HG02678 (cell line): ENCODE measurements at regions not wholly inside any gene's neighbourhood (a gene's known extent, or its start where the extent isn't known, plus 50 kb on each side); places are given as distances from the start of the nearest gene placed in this dataset.
"Not testable (repeated sequence)": the region's sequence is repeated elsewhere in the genome, so short reads cannot be mapped to it uniquely, and the experiment has no call there.

ENCODE experiments used
- ATAC-seq: cut with Tn5 transposase; IDR thresholded peaks from one replicate; pipeline ENCODE4 v1.9.1; 2021; ENCODE audit warnings: mild to moderate bottlenecking, moderate library complexity; ENCODE audit not compliant: unreplicated experiment

DNA sequence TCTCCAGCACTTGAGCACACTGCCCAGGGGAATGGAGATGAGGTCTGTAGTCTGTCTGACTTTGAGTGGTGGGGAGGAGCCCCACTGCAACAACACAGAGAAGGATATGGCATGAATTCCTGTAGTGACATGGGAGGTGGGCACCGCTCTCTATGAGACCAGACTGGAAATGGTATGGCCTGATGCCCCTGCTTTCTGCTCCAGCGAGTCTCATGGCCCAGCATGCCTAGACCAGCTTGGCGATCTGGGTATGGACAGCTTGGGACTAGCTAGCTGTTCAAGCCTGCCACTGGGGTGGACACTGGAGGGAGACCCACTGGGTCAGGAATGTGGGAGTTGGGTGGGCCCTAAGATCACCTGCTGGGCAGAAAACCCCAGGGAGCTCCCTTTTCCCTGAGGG, 477.8 kb upstream of the SEL1L start:
- no peak for ATAC-seq

DNA sequence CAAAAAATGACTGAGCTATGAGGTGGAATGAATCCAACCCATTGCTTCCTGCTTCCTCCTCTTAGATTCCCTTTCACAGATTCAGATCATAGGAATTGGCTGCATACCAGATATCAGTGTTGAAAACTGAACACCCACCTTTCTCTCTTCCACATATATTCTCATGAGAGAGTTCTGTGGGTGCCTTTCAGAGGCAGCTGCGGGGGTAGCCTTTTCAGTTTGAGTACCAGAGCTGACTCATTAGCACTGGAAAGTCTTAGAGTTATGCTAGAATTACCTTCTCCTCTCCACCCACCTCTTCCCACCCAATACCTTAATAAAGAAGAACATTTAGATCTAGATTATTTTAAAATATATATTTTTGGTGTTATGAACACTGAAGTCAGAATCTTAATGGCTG, 495.4 kb upstream of the SEL1L start:
- peak; percentile 69 for ATAC-seq

DNA sequence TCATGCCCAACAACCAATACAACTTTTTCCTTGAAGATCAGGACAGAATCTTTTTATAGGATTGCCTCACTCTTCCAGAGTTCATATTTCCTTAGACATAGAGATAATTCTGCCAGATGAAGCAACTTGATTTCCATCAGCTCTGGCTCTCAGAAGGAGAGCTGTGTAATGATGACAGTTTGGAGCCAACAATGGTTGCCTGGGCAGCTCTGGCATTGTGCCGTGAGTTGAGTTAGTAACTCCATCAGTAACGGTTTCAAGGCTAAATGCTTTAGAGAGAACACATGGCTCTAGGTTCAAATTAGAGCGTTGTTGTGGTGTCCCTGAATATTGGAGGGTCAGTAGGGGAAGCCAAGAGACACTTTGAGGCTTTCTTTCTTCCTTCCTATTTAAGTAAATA, 501.7 kb upstream of the SEL1L start:
- no peak for ATAC-seq

DNA sequence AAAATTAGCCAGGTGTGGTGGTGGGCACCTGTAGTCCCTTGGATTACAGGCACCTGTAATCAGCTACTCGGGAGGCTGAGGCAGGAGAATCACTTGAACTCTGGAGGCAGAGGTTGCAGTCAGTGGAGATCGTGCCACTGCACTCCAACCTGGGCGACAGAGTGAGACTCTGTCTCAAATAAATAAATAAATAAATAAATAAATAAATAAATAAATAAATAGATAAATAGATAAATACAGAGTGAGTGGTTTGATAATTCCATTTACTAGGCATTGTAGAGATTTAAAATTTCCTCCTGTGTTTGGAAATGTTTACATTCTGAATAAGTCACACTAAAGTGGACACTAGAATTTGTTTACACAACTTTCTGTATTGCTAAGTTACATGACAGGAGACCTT, 504.4 kb upstream of the SEL1L start:
- not testable (repeated sequence) for ATAC-seq

DNA sequence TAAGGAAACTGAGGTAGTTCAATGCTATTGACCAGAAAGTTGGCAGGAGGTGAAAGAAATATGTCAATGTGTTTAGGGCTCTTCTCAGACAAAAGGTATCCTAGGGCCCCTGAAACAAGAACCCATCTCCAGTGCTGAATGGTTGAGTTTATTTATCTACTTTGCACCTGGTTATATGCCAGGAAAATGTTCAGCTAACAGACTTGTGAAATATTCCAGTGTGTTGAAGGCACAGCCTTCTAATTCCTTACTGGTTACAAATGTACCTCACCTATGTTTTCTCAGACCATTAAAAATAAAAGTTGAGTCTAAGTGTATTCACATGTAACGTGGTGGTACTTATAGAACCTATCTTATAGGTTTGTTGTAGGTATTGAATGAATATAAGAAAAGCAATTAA, 511.7 kb upstream of the SEL1L start:
- no peak for ATAC-seq

DNA sequence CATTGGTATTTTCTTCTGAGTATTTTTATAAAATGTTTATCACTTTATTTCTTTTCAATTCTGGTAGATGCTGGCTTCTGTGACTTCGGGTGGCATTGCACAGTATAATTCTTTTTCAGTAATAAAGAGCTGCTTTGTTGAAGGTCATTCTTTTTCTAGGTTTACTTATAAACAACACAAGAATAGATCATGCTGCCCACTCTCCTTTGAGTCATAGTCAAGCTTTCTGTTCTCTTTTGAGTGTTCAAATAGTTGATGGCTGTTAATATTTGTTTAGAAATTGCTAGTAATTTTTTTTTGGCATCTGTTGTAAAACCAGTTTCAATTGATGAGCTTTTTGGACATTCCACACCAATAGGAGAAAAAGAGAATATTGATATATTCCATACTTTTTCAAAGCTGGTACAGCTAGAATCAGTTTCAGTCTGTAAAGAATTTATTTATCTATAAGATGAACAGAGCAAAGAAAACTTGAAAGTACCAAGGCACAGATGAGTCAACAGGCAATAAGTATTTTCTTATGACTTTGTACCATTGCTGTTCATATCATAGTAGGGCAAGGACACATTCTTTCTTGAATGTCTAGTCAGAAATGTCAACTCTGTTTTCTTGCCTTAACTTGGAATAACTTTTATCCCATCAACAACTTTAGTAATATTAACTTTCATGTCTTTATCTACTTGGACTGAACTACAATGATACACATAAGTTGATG, 513.0 kb upstream of the SEL1L start:
- peak; percentile 56 for ATAC-seq

DNA sequence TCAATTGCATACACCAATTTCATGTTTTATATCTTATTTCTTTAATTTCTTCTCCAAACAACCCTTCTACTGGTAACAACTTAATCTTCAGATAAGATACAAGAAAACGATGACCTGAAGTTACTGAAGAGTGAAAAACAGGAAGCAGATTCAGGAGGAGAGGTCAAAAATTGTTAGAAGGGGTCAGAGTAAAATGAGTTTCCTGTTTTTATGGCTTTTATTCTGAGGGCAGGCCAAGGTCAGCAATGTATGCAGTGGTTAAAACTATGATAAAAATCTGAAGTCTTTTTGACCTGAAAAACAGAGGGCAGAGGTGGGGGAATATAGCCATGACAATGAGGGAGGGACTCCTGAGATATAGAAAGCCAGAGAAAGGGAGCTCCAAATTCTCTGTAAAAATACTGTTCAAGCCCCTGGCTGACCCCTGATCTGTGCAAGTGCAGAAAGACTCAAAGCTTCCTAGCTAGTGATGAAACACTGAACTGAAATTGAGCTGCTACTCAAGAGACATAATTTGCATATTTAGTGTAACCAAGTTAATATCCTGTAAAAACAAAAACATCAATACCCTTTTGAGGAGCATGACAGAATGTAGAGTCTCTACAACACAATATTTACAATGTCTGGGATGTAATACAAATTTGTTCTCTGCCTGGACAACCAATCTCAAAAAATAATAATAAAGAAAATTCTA, 514.3 kb upstream of the SEL1L start:
- peak; percentile 44 for ATAC-seq

DNA sequence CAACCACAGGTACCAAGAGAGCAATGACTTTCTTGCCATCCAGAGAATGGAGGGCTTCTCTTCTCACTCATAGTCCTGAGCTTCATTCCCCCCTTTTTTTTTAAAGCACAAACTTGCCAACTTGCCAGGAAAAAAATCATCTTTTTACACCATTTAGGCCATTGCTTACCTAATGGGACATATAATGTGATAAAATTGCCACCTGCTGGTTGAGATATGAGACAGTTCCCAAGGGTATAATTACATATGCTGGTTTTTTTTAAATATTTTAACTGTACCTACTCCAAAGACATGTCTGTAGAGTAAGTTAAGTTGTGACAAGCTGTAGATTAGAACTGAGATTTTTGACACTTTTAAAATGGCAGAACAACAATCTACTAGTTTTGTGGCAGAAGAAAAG, 519.1 kb upstream of the SEL1L start:
- no peak for ATAC-seq

DNA sequence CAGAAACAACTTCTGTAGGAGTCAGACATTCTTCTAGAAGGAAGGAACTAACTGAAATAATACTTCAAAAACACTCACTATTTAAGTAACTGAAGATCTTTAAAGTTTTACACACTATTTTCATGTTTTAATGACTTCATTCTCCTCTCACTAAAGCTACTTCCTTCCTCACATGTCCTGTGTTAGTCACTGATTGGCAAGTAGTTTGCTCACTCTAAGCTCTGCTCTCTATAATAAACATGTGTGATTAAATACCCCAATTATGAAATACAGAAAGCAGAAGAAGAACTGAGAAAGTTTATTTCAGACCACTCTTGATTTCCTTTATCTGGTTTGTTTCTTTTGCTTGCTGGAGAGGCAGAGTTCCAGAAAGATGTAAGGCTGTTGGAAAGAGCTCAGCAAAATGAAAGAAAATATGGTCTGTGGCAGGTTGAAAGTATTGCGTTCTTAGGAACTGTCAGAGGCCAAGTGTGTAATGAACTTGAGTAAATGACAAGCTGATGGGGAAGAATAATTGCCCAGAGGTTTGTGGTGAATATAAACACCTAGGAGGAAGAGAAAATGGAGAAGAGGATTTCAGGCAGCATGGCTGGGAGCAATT, 522.0 kb upstream of the SEL1L start:
- no peak for ATAC-seq

DNA sequence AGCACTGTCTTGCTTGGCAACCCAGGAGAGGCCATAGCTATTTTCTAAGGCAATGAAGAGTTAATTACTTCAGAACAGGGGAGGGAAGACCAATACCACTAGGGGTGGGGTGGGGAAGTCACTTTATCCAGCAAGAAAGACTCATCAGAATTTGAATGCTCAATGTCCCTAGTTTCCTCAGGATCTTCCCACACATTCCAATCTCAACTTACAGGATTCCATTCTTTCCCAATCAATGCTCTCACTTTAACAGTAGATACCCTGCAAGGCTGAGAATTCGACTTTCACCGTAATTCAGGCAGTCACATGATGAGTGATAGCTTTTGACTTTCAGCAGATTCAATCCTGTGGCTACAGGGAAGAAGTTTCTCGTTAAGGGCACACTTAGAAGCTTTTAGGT, 526.6 kb upstream of the SEL1L start:
- ATAC-seq, result no peak

DNA sequence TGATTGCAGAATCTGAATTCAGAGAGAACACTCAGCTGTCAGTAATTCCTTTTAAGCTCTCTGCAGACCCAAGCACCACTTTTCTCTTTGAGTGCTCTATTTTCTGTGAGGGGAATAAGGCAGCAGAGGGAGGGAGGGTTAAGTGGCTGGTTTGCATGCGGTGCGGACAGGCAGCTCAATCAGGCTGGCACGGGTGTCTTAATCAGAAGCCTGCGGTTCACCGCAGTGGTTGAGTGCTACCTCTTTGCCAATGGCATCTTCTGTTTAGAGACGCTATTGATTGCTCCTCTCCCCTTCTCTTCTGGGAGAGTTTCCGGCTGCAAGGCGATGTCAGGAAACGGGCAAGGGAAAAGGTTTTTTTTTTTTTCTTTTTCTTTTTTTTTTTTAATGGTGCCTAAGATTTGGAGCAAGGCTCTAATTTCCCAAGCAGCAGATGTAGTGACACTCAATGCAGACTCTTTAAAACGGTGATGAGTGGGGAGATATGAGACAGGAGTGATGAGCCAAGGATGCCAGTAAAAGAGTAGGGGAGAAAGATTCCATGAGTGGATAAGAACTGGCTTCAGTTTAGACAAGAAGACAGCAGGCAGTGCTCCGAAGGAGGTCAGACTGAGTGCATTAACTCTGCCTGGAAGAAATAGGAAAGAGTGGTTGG, 533.7 kb upstream of the SEL1L start:
- ATAC-seq, result no peak

DNA sequence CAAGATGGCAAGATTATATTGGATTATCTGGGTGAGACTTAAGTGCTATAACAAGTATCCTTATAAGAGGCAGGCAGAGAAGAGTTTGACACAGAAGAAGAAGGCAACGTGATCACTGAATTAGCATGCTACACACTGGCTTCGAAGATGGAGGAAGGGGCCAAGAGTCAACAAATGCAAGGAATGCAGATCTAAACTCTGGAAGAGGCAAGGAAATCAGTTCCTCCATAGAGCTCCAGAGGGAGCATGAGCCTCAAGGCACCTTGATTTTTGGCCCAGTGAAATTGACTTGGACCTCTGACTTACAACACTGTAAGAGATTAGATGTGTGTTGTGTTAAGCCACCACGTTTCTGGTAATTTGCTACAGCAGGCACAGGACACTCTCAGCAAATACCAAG, 536.4 kb upstream of the SEL1L start:
- ATAC-seq, result no peak

DNA sequence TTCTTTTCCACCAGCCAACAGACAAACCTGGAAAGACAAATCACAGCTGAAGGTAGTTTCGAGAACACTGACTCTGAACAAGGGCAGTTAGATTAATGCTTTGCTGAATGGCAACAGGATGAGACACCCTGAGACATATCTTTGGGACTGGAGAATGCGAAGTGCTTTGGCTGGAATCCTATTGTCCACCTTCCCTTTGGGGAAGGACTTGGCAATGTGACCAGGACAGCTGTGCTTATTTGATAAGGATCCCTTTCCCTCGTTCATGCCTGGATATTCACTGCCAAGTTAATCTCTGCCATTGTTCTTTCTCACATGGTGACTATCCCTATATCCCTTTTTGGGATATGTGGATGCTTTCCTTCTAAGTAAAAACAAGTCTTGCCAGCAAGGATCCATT, 537.1 kb upstream of the SEL1L start:
- no peak for ATAC-seq

DNA sequence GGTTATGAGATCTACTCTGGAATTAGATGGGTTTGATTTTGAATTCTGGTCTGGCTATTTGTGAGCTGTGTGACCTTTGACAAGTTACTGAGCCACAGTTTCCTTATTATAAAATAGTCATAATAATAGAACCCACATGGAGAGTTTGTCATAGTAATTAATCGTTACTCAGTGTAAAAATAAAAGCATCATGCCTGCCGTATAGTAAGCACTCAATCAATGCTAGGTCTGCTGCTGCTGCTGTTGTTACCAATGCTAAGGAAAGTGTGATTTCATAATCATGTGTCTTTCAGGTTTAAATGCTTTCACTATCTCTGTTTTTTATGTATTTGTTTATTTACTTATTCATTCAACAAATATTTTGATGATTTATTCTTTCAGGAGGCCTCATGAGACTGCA, 539.9 kb upstream of the SEL1L start:
- no peak for ATAC-seq

DNA sequence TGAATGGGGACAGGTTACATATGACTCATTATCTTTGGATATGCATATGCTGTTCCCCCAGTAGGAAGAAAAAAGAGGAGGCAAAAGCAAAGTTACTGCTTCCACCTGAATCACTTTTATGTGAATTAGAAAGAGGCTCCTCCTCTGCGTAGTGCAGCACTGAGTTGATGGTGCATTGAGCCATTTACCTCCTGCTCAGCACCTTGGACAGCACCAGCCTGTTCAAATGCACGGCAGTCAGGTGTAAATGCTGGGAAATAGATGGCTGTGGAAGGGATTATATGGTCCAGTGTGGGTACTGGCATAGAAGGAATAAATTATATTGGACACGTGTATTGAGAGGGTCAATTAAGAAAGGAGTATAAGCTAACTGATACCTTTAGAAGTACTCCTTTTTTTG, 541.9 kb upstream of the SEL1L start:
- ATAC-seq, result no peak

DNA sequence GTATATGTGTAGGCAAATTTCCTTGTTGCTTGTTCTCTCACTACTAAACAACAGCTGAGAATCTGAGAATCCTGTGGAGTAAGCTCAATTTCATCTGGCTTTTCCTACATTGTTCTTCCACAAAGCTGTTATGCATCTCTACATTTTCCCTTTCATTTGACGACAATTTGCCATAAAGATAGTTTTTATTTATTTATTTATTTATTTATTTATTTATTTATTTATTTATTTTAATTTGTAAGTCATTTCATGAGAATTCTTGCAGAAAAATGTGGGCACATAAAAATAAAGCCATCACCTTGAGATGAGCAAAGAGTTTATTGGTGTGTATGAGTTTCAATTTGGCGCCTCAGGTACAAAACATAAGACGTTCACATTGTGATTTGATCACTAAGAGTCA, 545.9 kb upstream of the SEL1L start:
- no peak for ATAC-seq

DNA sequence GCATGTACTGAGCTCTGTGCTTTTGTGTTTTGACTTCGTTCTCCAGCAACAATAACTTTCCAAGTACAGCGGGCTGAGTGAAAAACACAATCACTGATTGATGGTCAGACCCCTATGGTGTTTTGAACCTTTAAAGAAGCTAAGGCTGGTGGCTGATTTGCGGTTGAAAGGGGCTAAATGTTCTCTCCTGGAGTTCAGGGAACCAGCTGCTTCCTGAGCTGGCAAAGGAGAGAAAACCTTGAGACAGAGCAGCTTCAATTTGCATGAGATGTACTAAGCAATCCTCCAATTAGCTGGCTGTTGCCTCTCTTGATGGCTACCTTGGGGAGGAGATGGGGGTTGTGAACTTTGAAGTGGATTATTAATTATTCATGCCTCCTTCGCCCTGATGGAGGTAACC, 546.7 kb upstream of the SEL1L start:
- ATAC-seq, result no peak

DNA sequence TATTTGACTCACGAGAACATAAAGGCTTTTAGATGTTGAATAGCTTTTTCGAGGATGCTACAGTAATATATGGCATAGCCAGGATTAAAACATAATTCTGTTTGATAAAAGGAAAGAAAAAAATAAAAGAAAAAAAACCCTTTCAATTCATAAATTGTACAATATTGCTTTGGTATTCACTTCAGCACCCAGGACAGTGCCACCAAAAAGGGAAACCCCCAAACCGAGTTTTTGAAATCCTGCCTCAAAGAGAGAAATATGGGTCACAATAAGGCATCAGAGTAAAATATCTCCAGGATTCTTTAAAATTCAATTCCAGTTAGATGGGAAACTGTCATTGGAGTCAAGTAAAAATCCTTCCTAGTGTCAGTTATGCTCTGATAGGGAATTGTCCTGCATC, 551.2 kb upstream of the SEL1L start:
- no peak for ATAC-seq

DNA sequence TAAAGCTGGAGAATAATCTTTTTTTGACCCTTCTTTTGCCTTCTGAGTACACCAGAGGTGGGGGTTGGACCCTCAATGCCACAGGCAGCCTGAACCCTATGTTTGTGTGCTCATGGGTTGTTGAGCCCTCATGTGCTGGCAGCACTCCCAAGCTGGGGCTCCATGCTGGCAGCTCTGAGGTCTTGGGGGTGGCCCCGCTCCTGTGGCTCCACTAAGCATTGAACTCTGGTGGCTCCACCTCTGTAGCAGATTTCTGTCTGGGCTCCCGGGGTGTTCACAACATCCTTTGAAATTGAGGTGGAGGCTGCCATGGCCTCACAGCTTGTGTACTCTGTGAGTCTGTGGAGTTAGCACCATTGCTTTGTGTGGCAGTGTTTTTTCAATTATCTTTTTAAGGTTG, 557.4 kb upstream of the SEL1L start:
- ATAC-seq, result no peak

DNA sequence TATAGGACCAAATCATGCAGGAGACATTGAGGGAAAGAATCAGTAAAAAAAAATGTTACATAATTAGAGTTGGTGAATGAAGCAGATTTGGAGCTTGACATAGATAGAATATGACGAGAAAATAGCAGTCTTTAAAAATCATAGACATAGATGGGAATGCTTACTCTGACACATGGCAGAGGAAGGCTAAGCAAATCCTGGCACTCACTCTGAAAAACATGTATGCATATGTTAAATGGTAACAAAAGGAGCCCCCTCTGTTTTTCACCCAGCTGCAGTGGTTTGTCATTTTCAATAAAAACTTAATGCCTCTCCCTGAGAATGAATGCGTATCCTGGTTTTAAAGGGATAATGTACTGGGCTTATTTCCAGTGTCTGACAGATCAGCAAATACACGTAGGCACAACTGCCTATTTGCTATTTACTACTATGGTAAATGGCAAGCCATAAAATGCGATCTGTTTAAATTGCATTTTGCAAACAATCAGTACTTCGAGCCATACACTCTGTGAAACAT, 561.2 kb upstream of the SEL1L start:
- no peak for ATAC-seq

DNA sequence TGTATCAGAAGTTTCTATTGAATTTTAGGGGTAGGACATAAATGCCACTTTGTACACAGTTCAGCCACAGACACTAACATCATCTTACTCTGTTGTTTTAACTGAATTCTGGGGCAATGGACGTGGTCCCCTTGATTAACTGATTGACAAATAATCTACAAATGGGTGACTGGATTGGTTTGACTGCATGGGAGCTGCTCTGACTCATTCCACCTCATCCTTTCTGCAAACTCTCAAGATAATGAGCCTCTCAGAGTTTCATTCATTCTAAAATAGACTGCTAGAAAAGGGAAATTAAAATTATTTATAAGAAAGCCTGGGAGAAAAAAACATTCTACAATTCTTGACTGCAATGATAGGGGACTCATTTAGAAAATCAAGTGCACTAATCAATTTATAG, 570.4 kb upstream of the SEL1L start:
- no peak for ATAC-seq
